Smooth muscle cell (in vitro differentiated cells): ENCODE measurements at regions not wholly inside any gene's neighbourhood (a gene's known extent, or its start where the extent isn't known, plus 50 kb on each side); places are given as distances from the start of the nearest gene placed in this dataset.
A peak's percentile ranks its signal among the peaks of the same experiment; 100 is the strongest.

Source experiments
- DNase-seq: peaks from one replicate; lab custom pipeline; 2025; ENCODE audit not compliant: unreplicated experiment; lab: John Stamatoyannopoulos, UW
- H2AFZ ChIP-seq: fragments of 200-600 bp; sonication (generic); 2 replicates; pipeline ENCODE4 v1.6.0; 2016; ENCODE audit warnings: antibody characterized with exemption, low read depth, mild to moderate bottlenecking
- H3F3A ChIP-seq: fragments of 200-600 bp; sonication (generic); 2 replicates; pipeline ENCODE4 v1.6.0; 2017; ENCODE audit warnings: antibody characterized with exemption, low read depth
- H3K27ac ChIP-seq: fragments of 200-600 bp; sonication (generic); 2 replicates; pipeline ENCODE4 v1.5.1; 2016; ENCODE audit warnings: low read depth, mild to moderate bottlenecking
- H3K27me3 ChIP-seq: fragments of 200-600 bp; sonication (generic); 2 replicates; pipeline ENCODE4 v1.6.1; 2016; ENCODE audit warnings: low read depth, mild to moderate bottlenecking
- H3K36me3 ChIP-seq: fragments of 200-600 bp; sonication (generic); 2 replicates; pipeline ENCODE4 v1.5.1; 2016; ENCODE audit warnings: low read depth
- H3K4me1 ChIP-seq: fragments of 200-600 bp; sonication (generic); 2 replicates; pipeline ENCODE4 v1.5.1; 2016; ENCODE audit warnings: low read depth
- H3K4me2 ChIP-seq: fragments of 200-600 bp; sonication (generic); 2 replicates; pipeline ENCODE4 v1.6.0; 2016; ENCODE audit warnings: mild to moderate bottlenecking
- H3K4me3 ChIP-seq: fragments of 200-600 bp; sonication (generic); 2 replicates; pipeline ENCODE4 v1.5.1; 2016; ENCODE audit warnings: mild to moderate bottlenecking
- H3K79me2 ChIP-seq: fragments of 200-600 bp; sonication (generic); 2 replicates; pipeline ENCODE4 v1.6.0; 2016; ENCODE audit warnings: low read depth, mild to moderate bottlenecking
- H3K9ac ChIP-seq: fragments of 200-600 bp; sonication (generic); 2 replicates; pipeline ENCODE4 v1.6.0; 2016; ENCODE audit warnings: low read depth
- H3K9me3 ChIP-seq: fragments of 200-600 bp; sonication (generic); replicated peaks from 2 replicates; pipeline ENCODE4 v1.5.1; 2016; ENCODE audit warnings: low read depth
- H4K20me1 ChIP-seq: fragments of 200-600 bp; sonication (generic); 2 replicates; pipeline ENCODE4 v1.6.0; 2016; ENCODE audit warnings: low read depth
- WGBS: methylation state at CpG from one replicate; pipeline ENCODE4 v1.1.7; 2016; ENCODE audit warnings: low lambda C conversion rate; 5-methylcytosine and 5-hydroxymethylcytosine counted together
- TF ChIP-seq, protein P1 (sequence below): fragments of 200-600 bp; sonication (generic); IDR thresholded peaks from 2 replicates; pipeline ENCODE4 v1.5.1; 2017; ENCODE audit warnings: borderline replicate concordance, mild to moderate bottlenecking, antibody characterized with exemption; ENCODE audit not compliant: insufficient read depth, poor library complexity, severe bottlenecking

GRCh38 chr1:106717591-106717990 is 338.9 kb upstream of the PRMT6 start:
- Histone ChIP-seq H3K4me3 (no peak overlapping the region), H2AFZ (no peak overlapping the region), H3K4me1 (no peaks in the 10 kb centered on the region), H3K4me2 (no peak overlapping the region), H3K9ac (no peak overlapping the region), H3F3A (no peaks in the 10 kb centered on the region), H3K27ac (no peak overlapping the region), H3K36me3 (no peaks in the 10 kb centered on the region), H3K27me3 (no peaks in the 10 kb centered on the region), H3K9me3 (no peaks in the 10 kb centered on the region), H3K79me2 (no peaks in the 10 kb centered on the region), H4K20me1 (no peaks in the 10 kb centered on the region)
- TF ChIP-seq, protein P1, sequence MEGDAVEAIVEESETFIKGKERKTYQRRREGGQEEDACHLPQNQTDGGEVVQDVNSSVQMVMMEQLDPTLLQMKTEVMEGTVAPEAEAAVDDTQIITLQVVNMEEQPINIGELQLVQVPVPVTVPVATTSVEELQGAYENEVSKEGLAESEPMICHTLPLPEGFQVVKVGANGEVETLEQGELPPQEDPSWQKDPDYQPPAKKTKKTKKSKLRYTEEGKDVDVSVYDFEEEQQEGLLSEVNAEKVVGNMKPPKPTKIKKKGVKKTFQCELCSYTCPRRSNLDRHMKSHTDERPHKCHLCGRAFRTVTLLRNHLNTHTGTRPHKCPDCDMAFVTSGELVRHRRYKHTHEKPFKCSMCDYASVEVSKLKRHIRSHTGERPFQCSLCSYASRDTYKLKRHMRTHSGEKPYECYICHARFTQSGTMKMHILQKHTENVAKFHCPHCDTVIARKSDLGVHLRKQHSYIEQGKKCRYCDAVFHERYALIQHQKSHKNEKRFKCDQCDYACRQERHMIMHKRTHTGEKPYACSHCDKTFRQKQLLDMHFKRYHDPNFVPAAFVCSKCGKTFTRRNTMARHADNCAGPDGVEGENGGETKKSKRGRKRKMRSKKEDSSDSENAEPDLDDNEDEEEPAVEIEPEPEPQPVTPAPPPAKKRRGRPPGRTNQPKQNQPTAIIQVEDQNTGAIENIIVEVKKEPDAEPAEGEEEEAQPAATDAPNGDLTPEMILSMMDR = no peak
- no peak for DNase-seq
- WGBS = 79% methylated on average over 7 of the region's 7 CpGs

GRCh38 chr1:106721790-106722189 is 334.7 kb upstream of the PRMT6 start:
- no peak overlapping the region for H3K4me3 ChIP-seq
- H2AFZ ChIP-seq = peak overlapping the region; percentile 57

DNA sequence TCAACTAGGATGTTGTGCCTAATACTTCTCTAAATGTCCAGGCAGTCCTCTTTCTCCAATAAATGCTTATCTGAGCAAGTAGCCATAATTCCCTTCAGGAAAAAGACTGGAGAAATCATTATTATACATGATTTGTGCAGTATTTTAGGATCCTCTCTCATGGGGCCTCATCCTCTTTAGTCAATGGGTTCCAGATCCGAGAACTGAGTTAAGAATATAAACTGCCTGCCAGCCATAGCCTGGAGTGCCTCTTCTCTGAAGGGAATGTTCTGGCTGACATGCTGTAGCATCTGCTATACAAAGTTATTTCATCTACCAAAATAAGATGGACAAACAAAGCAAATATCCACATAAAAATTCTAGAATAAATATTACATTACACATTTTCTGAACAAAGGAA is 334.0 kb upstream of the PRMT6 start:
- H3K4me3 ChIP-seq = no peak overlapping the region
- 0% methylated on average over 1 of the region's 1 CpG for WGBS

More at GRCh38 chr1:106721790-106722189, 334.7 kb upstream of the PRMT6 start:
- Histone ChIP-seq H3K4me1 (no peaks in the 10 kb centered on the region), H3F3A (no peaks in the 10 kb centered on the region), H3K9me3 (no peaks in the 10 kb centered on the region), H4K20me1 (no peaks in the 10 kb centered on the region), H3K79me2 (no peaks in the 10 kb centered on the region), H3K4me2 (no peak overlapping the region), H3K36me3 (no peaks in the 10 kb centered on the region), H3K9ac (no peak overlapping the region), H3K27me3 (no peaks in the 10 kb centered on the region), H3K27ac (no peak overlapping the region)
- DNase-seq = no peak
- TF ChIP-seq, protein P1 = no peak

DNA sequence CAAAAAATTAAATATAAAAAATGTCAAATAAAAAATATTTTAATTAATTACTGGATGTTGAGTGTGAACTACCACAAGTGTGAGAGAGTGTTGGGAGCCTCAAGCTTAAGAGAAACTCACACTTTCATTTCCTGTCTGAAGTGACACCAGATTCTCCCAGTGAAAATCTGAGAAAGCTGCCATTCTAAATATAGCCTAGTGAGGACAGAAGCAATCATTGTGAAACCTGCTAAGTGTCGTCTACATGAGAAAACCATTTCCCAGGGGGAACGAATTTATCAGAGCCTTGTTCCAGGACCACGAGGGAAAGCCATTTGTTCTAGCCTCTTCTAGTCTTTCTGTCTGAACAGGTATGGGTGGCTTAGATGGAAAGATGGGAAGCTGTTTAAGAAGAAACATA is 329.3 kb upstream of the PRMT6 start:
- TF ChIP-seq, protein P1 = no peak
- 52% methylated on average over 3 of the region's 3 CpGs for WGBS
- H3K9ac ChIP-seq = no peak overlapping the region

More for the DNA sequence above, 334.0 kb upstream of the PRMT6 start:
- Histone ChIP-seq H2AFZ (no peak overlapping the region), H3K9me3 (no peaks in the 10 kb centered on the region), H3K27me3 (no peaks in the 10 kb centered on the region), H3K4me2 (no peak overlapping the region), H3K9ac (no peak overlapping the region), H3K36me3 (no peaks in the 10 kb centered on the region), H3F3A (no peaks in the 10 kb centered on the region), H3K4me1 (no peaks in the 10 kb centered on the region), H3K79me2 (no peaks in the 10 kb centered on the region), H3K27ac (no peak overlapping the region), H4K20me1 (no peaks in the 10 kb centered on the region)
- TF ChIP-seq, protein P1 = no peak
- no peak for DNase-seq

More for the DNA sequence above, 329.3 kb upstream of the PRMT6 start:
- no peaks in the 10 kb centered on the region for H3K9me3 ChIP-seq
- no peaks in the 10 kb centered on the region for H4K20me1 ChIP-seq
- no peak overlapping the region for H3K4me3 ChIP-seq
- H3K4me2 ChIP-seq = no peak overlapping the region
- DNase-seq = no peak
- no peak overlapping the region for H3K27ac ChIP-seq
- H3K4me1 ChIP-seq = no peaks in the 10 kb centered on the region
- H3F3A ChIP-seq = no peaks in the 10 kb centered on the region
- no peaks in the 10 kb centered on the region for H3K27me3 ChIP-seq
- H3K36me3 ChIP-seq = no peaks in the 10 kb centered on the region
- H3K79me2 ChIP-seq = no peaks in the 10 kb centered on the region
- H2AFZ ChIP-seq = no peak overlapping the region
